Colonic mucosa (tissue), 4 donors: ENCODE measurements at regions not wholly inside any gene's neighbourhood (a gene's known extent, or its start where the extent isn't known, plus 50 kb on each side); places are given as distances from the start of the nearest gene placed in this dataset.

Source experiments
- DNase-seq: peaks from one replicate; pipeline ENCODE4 v3.0.0-alpha.2; 2020
- H3K27ac ChIP-seq: fragments of 200-600 bp; one replicate; pipeline ENCODE4 v1.8.0; 2021
- H3K27me3 ChIP-seq: fragments of 200-600 bp; one replicate; pipeline ENCODE4 v1.8.0; 2021
- H3K36me3 ChIP-seq: fragments of 200-600 bp; one replicate; pipeline ENCODE4 v1.8.0; 2021
- H3K4me1 ChIP-seq: fragments of 200-600 bp; one replicate; pipeline ENCODE4 v1.8.0; 2021; ENCODE audit warnings: mild to moderate bottlenecking
- H3K4me3 ChIP-seq: fragments of 200-600 bp; one replicate; pipeline ENCODE4 v1.8.0; 2021
- H3K9ac ChIP-seq, 2 donors: one replicate each; pipeline ENCODE4 v1.7.0; 2013; ENCODE audit warnings: control low read depth in 2 of 2, low read depth in 2 of 2, low read length in 2 of 2
- H3K9me3 ChIP-seq: fragments of 200-600 bp; one replicate; pipeline ENCODE4 v1.8.0; 2021
- CTCF ChIP-seq: fragments of 200-600 bp; IDR thresholded peaks from one replicate; pipeline ENCODE4 v1.8.0; 2022; ENCODE audit warnings: antibody characterized with exemption, mild to moderate bottlenecking
- intact Hi-C: fragments of 100-400 bp; cut with DNase I; formaldehyde crosslinking; loops from one replicate; pipeline ENCODE4 v1.14.1; 2022
- donor health status: healthy.
- donor health status: DM: no; HTN: no; CAD: no.
- donor health status: DM: no; HTN: no; CAD: no.

- TF ChIP-seq CTCF: no peak
- intact Hi-C loops: no loop called here
- Histone ChIP-seq H3K4me3 (no peak overlapping the region), H3K27me3 (no peaks in the 10 kb centered on the region), H3K4me1 (no peaks in the 10 kb centered on the region), H3K9ac (no peak overlapping the region), H3K27ac (no peak overlapping the region), H3K36me3 (no peaks in the 10 kb centered on the region), H3K9me3 (no peaks in the 10 kb centered on the region)
- DNase-seq: no peak
These were observed 2284.7 kb downstream of the TP53TG3F start for GRCh38 chr16:35744084-35744483.

DNA sequence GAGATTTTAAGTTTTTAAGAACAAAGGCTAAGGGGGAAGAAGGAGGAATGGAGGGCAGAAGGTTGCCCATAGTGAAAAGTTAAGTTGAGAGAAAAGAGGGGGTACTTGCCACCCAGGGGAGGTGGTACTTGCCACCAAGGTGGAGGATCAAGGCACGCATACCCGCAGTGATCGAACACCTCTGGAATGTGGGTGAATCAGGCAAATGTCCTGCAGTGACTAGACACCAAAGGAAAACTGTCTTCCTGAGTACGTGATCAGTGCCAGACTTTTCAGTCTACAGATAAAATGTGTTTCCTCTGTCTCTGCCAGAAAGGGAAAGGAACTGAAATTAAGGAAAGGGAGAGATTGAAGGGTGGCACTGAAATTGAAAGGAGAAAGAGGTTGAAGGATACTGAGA is 2285.3 kb downstream of the TP53TG3F start:
- intact Hi-C loops: no loop called here
- no peak for DNase-seq
- H3K9ac ChIP-seq: no peak overlapping the region
- H3K9me3 ChIP-seq: no peaks in the 10 kb centered on the region
- no peaks in the 10 kb centered on the region for H3K4me1 ChIP-seq
- no peaks in the 10 kb centered on the region for H3K36me3 ChIP-seq
- TF ChIP-seq CTCF: no peak
- H3K27ac ChIP-seq: no peak overlapping the region
- H3K4me3 ChIP-seq: no peak overlapping the region
- H3K27me3 ChIP-seq: no peaks in the 10 kb centered on the region

- no peak for DNase-seq
- no peaks in the 10 kb centered on the region for H3K27me3 ChIP-seq
- intact Hi-C loops: no loop called here
- no peaks in the 10 kb centered on the region for H3K9me3 ChIP-seq
- H3K36me3 ChIP-seq: no peaks in the 10 kb centered on the region
- H3K4me3 ChIP-seq: no peak overlapping the region
- no peak overlapping the region for H3K9ac ChIP-seq
- TF ChIP-seq CTCF: no peak
- no peak overlapping the region for H3K27ac ChIP-seq
- H3K4me1 ChIP-seq: no peaks in the 10 kb centered on the region
These were observed 2285.8 kb downstream of the TP53TG3F start for GRCh38 chr16:35745191-35745590.

DNA sequence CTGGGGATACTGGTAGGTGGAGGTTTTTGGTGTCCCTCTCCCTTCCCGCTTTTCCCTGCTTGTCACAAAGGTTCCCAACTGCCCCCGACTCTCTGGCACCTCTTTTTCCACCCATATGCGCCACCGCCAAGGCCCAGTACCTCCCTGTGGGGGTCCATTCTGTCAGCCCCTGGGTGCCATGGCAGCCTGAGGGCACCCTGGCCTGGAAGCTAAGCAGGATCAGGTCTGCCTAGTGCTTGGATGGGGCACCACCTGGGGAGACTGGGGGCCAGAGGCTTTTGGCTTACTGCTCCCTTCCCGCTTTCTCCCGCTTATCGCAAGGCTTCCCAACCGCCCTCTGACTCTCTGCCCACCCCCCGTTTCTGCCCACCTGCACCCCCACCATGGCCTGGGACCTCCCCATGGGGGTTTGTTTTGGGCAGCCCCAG is 2286.4 kb downstream of the TP53TG3F start:
- Histone ChIP-seq H3K36me3 (no peaks in the 10 kb centered on the region), H3K4me3 (no peak overlapping the region), H3K9ac (no peak overlapping the region), H3K27ac (no peak overlapping the region), H3K4me1 (no peaks in the 10 kb centered on the region), H3K27me3 (no peaks in the 10 kb centered on the region), H3K9me3 (no peaks in the 10 kb centered on the region)
- TF ChIP-seq CTCF: no peak
- intact Hi-C loops: no loop called here
- DNase-seq: no peak

GRCh38 chr16:35746281-35746962 is 2287.0 kb downstream of the TP53TG3F start:
- no peak for TF ChIP-seq CTCF
- H3K36me3 ChIP-seq: no peaks in the 10 kb centered on the region
- H3K4me3 ChIP-seq: no peak overlapping the region
- no peaks in the 10 kb centered on the region for H3K27me3 ChIP-seq
- no peak overlapping the region for H3K27ac ChIP-seq
- no peaks in the 10 kb centered on the region for H3K4me1 ChIP-seq
- H3K9ac ChIP-seq: no peak overlapping the region
- intact Hi-C loops: no loop called here
- DNase-seq: no peak
- H3K9me3 ChIP-seq: no peaks in the 10 kb centered on the region
